Embryonic facial prominence (tissue), 1 donor: ENCODE measurements at regions not wholly inside any gene's neighbourhood (a gene's known extent, or its start where the extent isn't known, plus 50 kb on each side); places are given as distances from the start of the nearest gene placed in this dataset.

Experiments used
- DNase-seq: peaks from one replicate; pipeline ENCODE4 v3.0.0-alpha.2; 2016; ENCODE audit errors: extremely low spot score

GRCh38 chr5:39517800-39518199, 93.0 kb upstream of the DAB2 start:
- no peak for DNase-seq

- no peak for DNase-seq
Observed at GRCh38 chr5:39515881-39516280, 91.1 kb upstream of the DAB2 start.

- DNase-seq: no peak
Observed at GRCh38 chr5:39513236-39513635, 88.5 kb upstream of the DAB2 start.

- no peak for DNase-seq
Observed at GRCh38 chr5:39506211-39506610, 81.4 kb upstream of the DAB2 start.

- no peak for DNase-seq
Observed at GRCh38 chr5:39505791-39506190, 81.0 kb upstream of the DAB2 start.

- DNase-seq: no peak
Observed at GRCh38 chr5:39505363-39505762, 80.6 kb upstream of the DAB2 start.

- no peak for DNase-seq
Observed at GRCh38 chr5:39503155-39503554, 78.4 kb upstream of the DAB2 start.

- no peak for DNase-seq
Observed at GRCh38 chr5:39502704-39503103, 77.9 kb upstream of the DAB2 start.

GRCh38 chr5:39501397-39501796, 76.6 kb upstream of the DAB2 start:
- no peak for DNase-seq

GRCh38 chr5:39500551-39501175, 75.9 kb upstream of the DAB2 start:
- no peak for DNase-seq

GRCh38 chr5:39498278-39498952, 73.6 kb upstream of the DAB2 start:
- DNase-seq: no peak

- DNase-seq: no peak
Observed at GRCh38 chr5:39497322-39497721, 72.5 kb upstream of the DAB2 start.

GRCh38 chr5:39495227-39495626, 70.4 kb upstream of the DAB2 start:
- DNase-seq: no peak

- no peak for DNase-seq
Observed at GRCh38 chr5:39494534-39494933, 69.8 kb upstream of the DAB2 start.

- peak; percentile 86 for DNase-seq
Observed at GRCh38 chr5:39494107-39494510, 69.3 kb upstream of the DAB2 start.

- no peak for DNase-seq
Observed at GRCh38 chr5:39491210-39491609, 66.4 kb upstream of the DAB2 start.

- DNase-seq: no peak
Observed at GRCh38 chr5:39489263-39489662, 64.5 kb upstream of the DAB2 start.

GRCh38 chr5:39486790-39487189, 62.0 kb upstream of the DAB2 start:
- no peak for DNase-seq

- no peak for DNase-seq
Observed at GRCh38 chr5:39486361-39486760, 61.6 kb upstream of the DAB2 start.

GRCh38 chr5:39485079-39485478, 60.3 kb upstream of the DAB2 start:
- no peak for DNase-seq

- DNase-seq: no peak
Observed at GRCh38 chr5:39484673-39485072, 59.9 kb upstream of the DAB2 start.

- DNase-seq: no peak
Observed at GRCh38 chr5:39482098-39482497, 57.3 kb upstream of the DAB2 start.

- DNase-seq: no peak
Observed at GRCh38 chr5:39479537-39479936, 54.8 kb upstream of the DAB2 start.

GRCh38 chr5:39478863-39479262, 54.1 kb upstream of the DAB2 start:
- DNase-seq: no peak
